ENCODE measurements at regions not wholly inside any gene's neighbourhood (a gene's known extent, or its start where the extent isn't known, plus 50 kb on each side); places are given as distances from the start of the nearest gene placed in this dataset.

GRCh38 chr1:173360487-173361063 lies 116.6 kb upstream of the PRDX6 start:
- TF ChIP-seq CTCF (IDR thresholded peaks at IDR 0.05) (no peak), POLR2A (IDR thresholded peaks at IDR 0.05) (no peak)
